GM18498 (cell line): ENCODE measurements at regions not wholly inside any gene's neighbourhood (a gene's known extent, or its start where the extent isn't known, plus 50 kb on each side); places are given as distances from the start of the nearest gene placed in this dataset.
"Not testable (repeated sequence)": the region's sequence is repeated elsewhere in the genome, so short reads cannot be mapped to it uniquely, and the experiment has no call there.

Experiments used
- ATAC-seq: cut with Tn5 transposase; IDR thresholded peaks from one replicate; pipeline ENCODE4 v1.9.1; 2021; ENCODE audit warnings: mild to moderate bottlenecking, moderate library complexity; ENCODE audit not compliant: unreplicated experiment

GRCh38 chr15:84534561-84535235, 66.1 kb upstream of the ZSCAN2 start:
- ATAC-seq, result not testable (repeated sequence)

- not testable (repeated sequence) for ATAC-seq
Measured at GRCh38 chr15:84536181-84536580, 64.6 kb upstream of the ZSCAN2 start.

DNA sequence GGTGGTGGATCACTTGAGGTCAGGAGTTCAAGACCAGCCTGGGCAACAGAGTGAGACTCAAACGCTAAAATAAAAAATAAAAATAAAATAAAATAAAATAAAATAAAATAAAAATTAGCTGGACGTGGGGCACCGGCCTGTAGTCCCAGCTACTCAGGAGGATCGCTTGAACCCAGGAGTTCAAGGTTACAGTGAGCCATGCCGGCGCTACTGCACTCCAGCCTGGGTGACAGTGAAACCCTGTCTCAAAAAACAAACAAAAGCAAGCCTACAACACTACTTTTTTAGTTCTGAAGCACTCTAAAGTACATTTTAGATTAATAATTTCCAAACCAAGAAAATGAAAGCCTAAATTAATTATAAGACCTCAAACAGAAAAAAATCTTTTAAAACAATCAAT, 56.2 kb upstream of the ZSCAN2 start:
- not testable (repeated sequence) for ATAC-seq

DNA sequence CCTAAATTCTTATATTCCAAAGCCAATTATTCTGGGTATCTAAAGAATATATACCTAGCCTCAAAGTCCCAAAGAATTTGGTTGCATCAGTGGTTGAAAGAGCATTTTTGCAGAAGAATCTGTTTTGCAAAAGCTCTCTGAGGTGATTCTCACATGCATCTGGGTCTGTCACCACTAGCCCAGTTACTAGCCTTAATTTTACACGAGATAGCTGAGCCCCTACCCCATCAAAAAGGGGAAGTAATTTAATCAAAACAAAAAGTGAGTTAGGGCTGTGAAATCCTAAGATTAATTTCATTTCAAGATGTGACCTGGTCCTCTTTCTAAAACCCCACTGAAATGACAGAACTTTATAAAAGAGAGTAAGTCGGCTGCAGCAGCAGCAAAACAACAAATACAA, 53.7 kb upstream of the ZSCAN2 start:
- not testable (repeated sequence) for ATAC-seq

DNA sequence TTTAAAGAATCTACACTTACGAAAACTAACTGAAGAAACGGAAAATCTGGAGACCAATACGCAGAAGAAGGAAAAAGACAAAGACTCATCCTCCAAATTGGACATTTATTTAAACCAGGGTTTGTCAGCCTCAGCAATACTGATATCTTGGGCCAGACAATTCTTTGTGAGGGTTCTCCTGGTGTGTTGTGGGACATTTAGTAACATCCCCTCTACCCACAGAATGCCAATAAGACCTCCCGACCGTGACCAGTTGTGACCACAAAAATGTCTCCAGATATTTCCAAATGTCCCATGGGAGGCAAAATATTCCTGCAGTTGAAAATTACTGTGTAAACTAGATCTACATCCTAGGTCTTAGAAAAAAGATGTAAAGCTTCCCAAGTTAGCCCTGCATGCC, 50.3 kb upstream of the ZSCAN2 start:
- ATAC-seq, result not testable (repeated sequence)
